H1 (cell line): ENCODE measurements at regions not wholly inside any gene's neighbourhood (a gene's known extent, or its start where the extent isn't known, plus 50 kb on each side); places are given as distances from the start of the nearest gene placed in this dataset.

ENCODE experiments used
- CTCF ChIP-seq, 3 experiments: IDR thresholded peaks; 1 replicate in 2 of 3; 2 replicates in 1 of 3; pipeline versions ENCODE4 v1.5.1 to v1.6.1; 2011; ENCODE audit warnings: low read length in 3 of 3, mild to moderate bottlenecking in 3 of 3, inconsistent platforms in 2 of 3, low read depth in 1 of 3, moderate library complexity in 1 of 3; ENCODE audit not compliant: insufficient read depth in 1 of 3; ENCODE audit errors: control extremely low read depth in 1 of 3
- POLR2A ChIP-seq, 2 experiments: IDR thresholded peaks; 1 replicate in 1 of 2; 2 replicates in 1 of 2; pipeline ENCODE4 v1.6.1; 2011; ENCODE audit warnings: low read depth in 2 of 2, low read length in 2 of 2, mild to moderate bottlenecking in 2 of 2; ENCODE audit errors: control extremely low read depth in 1 of 2
- RFX5 ChIP-seq: IDR thresholded peaks from 2 replicates; pipeline ENCODE4 v1.6.1; 2011; ENCODE audit warnings: low read depth, low read length, improper control_type of control experiment, borderline replicate concordance
- ZNF274 ChIP-seq: IDR thresholded peaks from 2 replicates; pipeline ENCODE4 v1.7.0; 2012; ENCODE audit warnings: low read length, borderline replicate concordance; ENCODE audit errors: extremely low read depth

- no peak for TF ChIP-seq ZNF274
- TF ChIP-seq RFX5, result no peak
- TF ChIP-seq CTCF (IDR thresholded peaks at IDR 0.05; ENCODE audit: control extremely low read depth in 1 of 3, insufficient read depth in 1 of 3, low read depth in 1 of 3, low read length in 3 of 3), result no peak
- TF ChIP-seq POLR2A (IDR thresholded peaks at IDR 0.05; ENCODE audit: control extremely low read depth in 1 of 2, low read depth in 2 of 2, low read length in 2 of 2), result no peak
Observed at GRCh38 chrX:142446349-142446748, 241.3 kb upstream of the MAGEC2 start.
